HG02759 (cell line): ENCODE measurements at regions not wholly inside any gene's neighbourhood (a gene's known extent, or its start where the extent isn't known, plus 50 kb on each side); places are given as distances from the start of the nearest gene placed in this dataset.
"Not testable (repeated sequence)": the region's sequence is repeated elsewhere in the genome, so short reads cannot be mapped to it uniquely, and the experiment has no call there.

Experiments
- ATAC-seq: cut with Tn5 transposase; IDR thresholded peaks from one replicate; pipeline ENCODE4 v1.9.1; 2021; ENCODE audit warnings: mild to moderate bottlenecking, moderate library complexity; ENCODE audit not compliant: unreplicated experiment

DNA sequence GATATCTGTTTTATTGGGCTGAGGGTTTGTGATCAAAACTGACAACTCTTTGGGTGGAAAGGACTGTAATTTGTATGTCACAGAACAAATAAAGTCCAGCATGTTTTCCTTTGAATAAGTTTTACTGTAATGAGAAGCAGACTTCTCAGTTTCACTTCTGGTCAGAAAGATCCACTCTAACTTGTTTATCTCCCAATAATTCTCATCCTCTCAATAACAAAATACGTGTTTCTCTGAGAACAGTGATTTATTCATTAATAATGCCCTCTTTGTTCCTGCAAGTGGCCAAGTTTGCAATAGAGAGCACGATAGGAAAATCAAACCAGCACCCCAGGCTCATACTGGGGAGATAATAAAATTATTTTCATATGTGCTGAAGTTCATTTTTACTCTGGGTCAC lies 190.6 kb downstream of the CNTN3 start:
- ATAC-seq, result no peak

DNA sequence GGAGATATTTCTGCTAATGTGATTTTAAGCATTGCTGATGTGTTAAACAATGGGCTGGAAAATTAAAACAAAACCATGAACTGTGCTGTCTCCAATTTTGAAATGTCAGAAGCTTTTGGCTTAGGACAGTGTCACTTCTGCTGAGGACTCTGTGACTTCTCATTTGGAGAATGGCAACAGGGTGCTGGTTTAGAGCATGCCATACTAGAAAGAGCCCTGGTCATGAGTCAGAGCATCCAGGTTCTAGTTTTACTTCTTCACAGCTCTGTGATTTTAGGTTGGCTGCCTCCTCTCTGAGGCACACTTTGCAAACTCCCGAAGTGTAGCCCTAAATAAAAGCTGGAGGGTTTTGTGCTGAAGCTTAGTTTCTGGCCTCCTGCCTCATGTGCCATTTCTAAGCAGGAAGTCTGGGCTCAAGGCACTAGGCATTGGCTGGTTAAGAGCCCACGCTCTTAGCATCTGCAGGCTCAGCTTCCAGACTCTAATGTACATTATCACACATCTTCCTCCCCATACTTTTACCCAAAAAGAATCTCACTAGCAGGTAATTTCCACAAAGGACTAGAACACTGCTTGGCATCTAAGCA lies 193.8 kb downstream of the CNTN3 start:
- no peak for ATAC-seq

DNA sequence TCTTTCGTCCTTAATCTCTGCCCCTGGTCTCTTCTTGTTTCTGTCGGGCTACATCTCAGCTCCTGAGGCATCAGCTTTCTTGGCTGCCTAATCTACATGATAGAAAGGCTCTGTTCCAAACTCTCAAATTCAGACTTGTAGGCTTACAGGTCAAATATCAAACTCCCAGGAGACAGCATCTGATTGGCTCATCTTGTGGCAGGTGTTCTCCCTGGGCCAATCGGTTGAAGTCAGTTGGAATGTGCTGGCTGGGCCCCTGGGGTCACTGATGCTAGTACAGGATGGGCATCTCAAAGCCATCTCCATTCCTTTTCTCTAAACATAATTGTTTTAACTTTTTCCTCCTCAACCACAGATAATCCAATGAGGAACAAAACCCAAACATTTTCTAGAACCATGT lies 198.7 kb downstream of the CNTN3 start:
- no peak for ATAC-seq

DNA sequence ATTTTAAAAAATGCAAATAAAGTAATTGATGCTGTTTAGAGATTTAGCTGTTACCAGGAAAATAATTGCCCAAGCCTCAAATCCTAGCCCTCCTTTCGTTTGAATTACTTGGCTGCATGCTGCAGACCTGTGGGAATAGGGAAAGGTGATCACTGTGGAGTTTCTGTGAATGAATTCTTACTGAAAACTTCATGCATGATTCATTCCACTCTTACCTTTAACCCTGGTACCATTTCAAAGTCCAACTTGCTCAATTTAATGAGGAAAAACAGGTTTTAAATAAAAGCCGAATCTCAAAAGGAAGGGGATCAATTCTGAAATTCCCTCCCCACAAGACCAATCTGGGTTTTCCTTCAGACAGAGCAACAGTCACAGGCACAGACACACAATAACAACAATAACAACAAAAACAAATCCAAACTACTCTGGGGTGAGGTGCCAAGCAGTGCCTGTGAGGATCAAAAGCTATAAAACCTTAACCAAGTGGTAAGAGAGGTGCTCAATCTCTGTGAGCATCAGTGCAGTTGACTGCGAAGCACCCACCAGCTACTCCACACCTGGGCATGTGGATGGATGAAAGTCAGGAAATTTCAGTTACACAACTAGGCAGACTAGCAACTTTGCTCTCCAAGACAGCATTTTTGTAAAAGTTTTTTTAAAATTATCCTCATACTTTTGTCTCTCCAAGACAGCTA lies 200.8 kb downstream of the CNTN3 start:
- no peak for ATAC-seq

DNA sequence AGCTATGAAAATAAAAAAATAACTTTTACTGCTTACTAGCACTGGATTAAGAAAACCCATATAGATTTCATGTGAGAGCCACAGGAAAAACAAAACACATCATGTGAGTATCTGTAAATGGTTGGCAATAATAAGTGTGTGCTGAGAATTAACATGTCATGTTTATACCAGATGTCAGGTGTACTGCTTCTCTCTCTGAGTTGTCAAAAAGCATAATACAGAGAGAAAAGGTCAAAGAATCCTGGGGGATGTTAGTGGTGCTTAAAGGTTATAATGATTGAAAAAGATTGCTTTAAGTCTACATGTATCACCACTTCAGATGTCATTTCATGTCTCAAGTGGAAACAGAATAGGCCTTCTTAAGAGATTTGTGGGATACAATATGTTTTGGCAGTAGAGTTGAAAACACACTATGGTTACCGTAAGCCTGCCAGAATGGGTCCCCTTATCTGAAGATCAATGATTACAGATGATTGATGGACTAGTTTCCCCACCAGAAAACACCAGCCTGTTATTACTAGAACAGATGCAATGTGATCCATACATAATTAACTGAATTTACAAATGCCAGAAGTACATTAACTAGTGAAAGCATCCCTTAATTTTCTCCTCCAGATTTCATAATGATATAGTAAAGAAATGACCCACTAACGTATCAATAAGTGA lies 204.1 kb downstream of the CNTN3 start:
- ATAC-seq, result no peak

DNA sequence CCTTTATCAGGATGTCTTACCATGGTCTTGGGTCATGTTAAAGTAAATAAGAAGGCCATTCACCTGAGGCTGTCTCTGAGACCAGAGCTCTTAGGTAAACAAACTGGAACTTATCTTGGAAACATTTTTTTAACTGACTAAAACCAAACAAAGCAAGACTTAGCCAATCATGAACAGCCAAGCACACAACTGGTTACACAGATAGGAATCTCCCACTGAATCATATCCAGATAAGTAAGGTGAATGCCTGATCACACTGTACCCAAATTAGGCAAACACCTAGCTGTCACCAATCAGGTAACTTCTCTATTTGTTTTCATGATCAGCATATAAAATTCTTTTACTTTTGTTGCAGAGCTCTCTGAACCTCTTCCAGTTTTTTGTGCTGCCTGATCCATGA lies 205.4 kb downstream of the CNTN3 start:
- no peak for ATAC-seq

DNA sequence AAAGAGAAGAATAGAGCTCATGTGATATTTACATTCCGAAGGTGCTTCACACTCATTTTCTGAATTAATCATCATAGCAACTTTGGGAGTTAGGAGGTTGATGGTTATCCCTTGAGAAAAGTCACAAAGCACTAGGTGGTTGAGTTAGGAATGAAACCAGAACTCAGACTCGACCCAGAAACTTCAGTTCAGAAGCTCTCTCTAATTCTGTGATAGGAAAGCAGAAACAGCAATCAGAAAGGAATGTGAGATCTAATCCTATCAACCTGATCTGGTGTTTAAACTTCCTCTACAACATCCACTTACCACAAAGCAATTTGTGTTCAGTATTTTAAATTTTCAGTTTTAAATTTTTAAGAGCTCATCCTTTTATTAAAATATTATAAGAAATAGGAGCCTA lies 211.2 kb downstream of the CNTN3 start:
- no peak for ATAC-seq

DNA sequence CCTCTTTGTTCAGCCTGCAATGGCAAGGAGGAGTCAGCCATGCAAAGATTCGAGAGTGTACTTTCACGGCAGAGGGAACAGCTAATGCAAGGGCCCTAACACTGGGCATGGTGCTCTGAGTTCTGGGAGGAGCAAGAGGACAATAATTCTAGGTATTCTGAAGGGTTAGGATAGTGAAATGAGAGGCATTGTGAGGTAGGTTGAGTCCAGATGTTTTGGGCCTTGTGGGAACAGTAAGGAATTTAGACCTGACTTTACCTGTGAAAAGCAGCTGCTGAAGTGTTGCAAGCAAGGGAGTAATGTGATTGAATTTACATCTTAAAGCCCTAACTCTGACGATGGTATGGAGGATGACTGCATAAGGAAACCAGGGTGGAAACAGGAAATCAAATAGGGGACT lies 211.6 kb downstream of the CNTN3 start:
- no peak for ATAC-seq

DNA sequence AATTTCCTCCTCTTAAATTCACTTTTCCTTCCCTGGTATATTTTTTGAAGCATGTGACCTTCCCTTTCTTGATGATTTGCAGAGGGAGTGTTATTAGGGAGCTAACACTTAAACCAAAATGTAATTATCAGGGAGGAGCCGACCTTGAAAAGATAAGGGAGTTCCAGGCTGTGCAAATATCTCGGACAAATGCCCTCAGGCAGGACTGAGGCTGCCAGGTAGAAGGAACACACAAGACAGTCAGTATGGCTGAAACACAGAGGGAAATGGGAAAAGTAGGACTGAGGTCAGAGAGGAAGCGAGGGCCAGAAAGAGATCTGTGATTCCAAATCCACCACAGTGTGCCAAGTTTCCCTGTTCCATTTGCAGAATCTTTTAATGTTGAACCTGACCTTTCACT lies 221.0 kb downstream of the CNTN3 start:
- ATAC-seq, result no peak

DNA sequence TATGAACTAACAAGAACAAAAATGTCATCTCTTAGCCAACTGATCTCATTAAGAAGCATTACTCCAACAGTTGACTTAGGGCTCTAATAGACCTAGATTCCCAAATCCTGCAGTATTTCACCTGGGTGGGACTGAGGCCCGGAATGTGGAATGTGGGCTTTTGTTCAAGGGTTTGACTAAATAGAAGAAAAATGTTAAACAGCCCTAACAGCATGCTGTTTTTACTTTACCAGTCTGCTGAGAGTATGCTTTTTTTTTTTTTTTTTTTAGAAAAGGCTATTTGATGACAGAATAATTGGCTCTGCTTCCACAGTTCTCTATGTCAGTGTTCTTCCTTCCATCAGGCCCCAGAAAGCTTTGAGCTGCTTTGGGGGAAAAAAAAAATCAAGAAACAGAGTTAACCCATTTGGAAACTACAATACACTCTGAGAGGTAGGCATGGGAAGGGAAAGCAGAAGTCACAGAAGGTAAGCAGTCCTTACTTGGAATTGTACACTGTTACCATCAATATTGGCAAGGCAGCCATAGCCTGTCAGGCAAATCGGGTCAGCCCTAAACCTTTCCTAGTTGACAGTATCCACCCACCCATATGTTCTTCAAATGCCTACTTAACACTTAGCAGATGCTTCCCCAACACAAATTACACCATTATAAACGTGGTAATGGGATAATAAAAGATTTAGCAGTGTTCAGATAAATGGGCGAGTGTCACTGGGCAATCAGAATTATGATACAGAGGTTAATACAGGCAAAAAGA lies 224.2 kb downstream of the CNTN3 start:
- ATAC-seq, result no peak

DNA sequence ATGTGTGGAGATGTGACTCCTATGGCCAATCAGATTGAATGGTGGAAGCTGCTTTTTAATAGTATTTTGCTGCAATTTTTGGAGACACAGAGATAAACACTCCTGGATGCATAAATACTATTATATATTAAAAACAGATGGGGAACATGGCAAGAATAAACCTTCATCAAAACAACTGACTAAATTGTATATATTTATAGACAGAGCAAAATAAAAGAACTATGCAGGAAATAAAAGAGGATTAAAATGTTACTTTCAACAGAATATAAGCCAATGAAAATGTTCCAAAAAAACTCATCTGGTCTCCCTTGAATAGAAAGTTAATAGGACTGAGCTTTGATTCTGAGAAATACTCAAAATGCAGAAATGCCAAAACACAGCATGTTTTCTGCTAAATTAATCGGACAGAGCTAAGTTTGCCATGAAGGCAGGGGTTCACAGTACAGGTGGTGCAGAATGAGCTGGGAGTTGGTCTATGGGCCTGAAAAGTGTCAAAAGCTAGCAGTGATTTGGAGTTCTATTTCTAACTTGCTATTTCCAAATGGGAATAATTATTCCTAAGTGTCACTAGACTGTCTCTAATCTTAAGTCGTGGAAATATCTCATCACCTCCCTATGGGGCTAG lies 227.2 kb downstream of the CNTN3 start:
- no peak for ATAC-seq

DNA sequence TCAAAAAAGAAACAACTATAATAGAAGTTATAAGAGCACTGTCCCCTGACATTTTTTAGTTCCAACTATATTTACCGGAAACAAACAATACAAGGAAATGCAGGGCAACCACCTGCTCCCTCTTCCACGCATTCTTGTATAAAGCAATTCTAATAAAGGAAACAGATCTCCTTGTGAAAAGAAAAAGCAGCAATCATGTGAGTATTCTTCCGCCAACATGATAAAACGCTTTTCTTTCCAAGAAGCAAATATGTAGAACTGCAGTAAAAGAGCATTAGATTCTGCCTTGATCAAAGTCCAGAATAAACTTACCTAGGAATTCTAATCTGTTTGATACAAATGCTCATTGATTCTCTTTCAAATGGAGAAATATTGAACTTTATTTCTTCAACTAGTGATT lies 230.3 kb downstream of the CNTN3 start:
- no peak for ATAC-seq

DNA sequence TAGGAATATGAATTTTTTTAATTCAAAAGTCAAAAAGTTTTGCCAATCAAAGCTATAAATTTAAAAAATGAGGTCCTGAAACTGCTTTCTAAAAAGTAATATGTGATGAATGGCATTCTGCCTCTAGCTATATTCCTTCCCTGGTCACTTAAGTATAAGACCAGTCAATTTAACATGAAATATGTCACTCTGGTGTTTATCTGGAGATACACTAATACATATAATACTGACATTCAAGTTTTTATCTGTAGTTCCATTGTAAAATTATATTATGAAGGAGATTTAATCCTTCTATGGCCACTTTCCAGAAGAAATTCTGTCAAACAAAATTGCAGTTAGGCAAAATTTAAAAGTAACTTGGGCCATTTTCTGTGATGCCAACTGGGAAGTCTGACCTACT lies 236.8 kb downstream of the CNTN3 start:
- no peak for ATAC-seq

DNA sequence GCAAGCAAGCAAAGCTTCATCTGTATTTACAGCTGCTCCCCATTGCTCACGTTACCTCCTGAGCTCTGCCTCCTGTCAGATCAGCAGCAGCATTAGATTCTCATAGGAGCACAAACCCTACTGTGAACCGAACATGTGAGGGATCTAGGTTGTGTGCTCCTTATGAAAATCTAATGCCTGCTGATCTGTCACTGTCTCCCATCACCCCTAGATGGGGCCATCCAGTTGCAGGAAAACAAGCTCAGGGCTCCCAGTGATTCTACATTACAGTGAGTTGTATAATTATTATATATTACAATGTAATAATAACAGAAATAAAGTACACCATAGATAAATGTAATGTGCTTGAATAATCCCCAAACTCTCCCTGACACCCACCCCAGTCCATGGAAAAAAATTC lies 238.1 kb downstream of the CNTN3 start:
- not testable (repeated sequence) for ATAC-seq

DNA sequence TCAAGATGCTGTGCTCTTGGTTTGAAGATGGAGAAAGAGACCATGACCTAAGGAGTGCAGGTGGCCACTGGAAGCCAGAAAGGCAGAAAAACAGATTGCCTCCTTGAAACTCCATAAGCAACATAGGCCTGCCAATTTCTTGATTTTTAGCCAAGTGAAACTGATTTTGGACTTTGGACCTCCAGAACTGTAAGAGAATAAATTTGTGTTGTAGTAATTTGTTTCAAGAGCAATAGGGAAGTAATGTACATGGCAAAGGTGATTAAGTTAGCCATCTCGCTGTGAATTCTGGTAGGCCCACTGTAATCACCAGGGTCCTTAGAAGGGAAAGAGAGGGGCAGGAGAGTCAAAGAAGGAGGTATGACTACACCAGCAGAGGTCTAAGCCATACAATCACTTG lies 238.8 kb downstream of the CNTN3 start:
- ATAC-seq, result no peak

DNA sequence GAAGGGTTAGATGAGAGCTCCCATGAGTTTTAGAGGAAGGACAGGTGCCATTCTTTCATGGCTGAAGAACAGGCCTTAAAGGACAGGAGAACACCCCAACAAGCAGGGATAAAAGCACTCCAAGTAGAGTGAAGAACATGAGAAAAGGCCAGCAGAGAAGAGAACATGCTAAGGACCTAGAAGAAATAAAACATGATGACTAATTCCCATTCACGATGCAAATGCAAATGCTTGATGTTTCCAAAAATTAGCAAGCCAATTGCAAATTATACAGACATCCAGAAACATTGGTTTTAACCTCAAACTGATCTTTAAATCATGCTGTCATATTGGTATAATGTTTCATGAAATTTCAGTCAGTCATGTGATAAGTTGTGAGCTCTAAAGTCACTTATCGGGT lies 241.7 kb downstream of the CNTN3 start:
- ATAC-seq, result no peak

DNA sequence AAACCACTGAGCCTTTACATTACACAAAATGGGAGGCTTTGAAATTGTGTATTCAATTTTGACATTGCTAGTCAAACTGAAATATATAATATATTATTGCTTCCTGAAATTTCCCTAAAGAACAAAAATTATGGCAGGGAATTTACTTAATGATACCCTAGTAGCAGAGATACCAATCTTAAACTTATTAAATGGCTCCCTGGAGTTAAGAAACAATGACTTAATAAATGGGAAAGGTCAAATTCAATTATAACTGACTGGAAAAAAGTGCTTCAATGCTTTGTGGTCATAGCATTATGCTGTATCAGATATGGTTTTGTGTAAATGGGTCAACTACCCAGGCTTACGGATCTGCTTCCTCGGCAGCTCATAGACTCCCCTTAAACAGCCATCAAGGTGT lies 244.1 kb downstream of the CNTN3 start:
- no peak for ATAC-seq

DNA sequence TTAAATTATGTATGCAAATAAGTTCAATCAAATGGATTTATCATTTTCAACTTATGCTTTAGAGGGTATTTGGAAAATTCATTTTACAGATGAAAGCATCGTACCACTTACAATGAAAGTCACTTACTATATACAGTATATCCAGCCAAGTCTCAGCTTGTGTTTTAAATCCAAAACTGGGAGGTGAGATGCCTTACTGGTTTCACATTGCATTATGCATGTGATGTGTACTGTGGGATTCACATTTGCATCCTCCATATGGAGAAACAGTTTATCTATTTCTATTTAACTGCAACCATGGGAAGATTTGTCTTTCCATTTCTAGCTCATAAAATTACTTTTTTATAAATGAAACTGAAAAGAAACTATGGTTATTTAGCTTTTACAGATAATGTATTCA lies 248.1 kb downstream of the CNTN3 start:
- no peak for ATAC-seq

DNA sequence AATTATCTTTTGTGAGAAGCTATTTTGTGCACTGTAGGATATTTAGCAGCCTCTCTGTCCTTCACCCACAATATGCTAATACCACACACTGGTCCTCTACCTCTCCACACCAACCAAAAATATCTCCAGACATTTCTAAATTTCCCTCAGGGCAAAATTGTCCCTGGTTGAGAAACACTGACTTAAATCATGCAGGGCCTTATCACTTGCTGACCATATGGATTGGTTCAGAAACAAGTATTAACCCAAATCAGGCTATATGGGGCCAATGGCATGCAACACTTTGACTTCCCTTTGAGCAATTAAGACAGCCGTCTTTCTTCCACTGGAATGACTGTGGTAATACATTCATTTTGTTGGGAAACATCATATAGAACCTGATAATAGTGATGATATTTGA lies 251.1 kb downstream of the CNTN3 start:
- ATAC-seq, result no peak

DNA sequence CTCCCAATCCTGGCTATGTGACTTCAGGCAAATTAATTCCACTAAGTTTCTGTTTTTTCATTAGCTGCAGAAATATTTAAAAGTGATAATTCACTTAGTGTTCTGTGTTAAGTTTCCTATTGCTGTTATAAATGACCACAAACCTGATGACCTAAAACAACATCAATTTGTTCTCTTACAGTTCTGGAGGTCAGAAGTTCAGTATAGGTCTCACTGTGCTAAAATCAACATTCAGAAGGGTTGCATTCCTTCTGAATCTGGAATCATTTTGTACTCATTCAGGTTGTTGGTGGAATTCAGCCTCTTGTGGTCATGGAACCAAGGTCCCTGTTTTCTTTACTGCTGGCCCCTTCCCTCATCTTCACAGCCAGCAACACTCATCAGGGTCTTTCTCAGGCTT lies 254.1 kb downstream of the CNTN3 start:
- ATAC-seq, result no peak

DNA sequence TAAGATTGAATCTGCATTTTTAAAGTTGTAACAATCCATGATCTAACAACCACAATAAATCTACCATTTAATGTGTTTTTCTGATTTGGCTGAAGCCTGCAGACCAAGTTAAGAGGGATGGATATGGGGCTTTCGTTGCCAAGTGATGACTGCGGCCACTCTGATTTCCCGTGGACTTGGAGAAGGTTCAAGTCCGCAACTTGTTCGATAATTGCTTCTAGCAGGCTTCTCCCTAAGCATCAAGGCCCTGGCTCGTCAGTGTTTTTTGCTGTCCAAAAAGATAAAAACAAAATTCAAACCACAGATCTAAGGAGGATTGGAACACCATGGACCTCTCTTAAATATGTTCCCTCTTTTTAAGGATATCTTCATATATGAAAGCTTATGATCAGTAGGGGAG lies 256.6 kb downstream of the CNTN3 start:
- ATAC-seq, result no peak
